ENCODE measurements at regions not wholly inside any gene's neighbourhood (a gene's known extent, or its start where the extent isn't known, plus 50 kb on each side); places are given as distances from the start of the nearest gene placed in this dataset.

- TF ChIP-seq, protein P1, sequence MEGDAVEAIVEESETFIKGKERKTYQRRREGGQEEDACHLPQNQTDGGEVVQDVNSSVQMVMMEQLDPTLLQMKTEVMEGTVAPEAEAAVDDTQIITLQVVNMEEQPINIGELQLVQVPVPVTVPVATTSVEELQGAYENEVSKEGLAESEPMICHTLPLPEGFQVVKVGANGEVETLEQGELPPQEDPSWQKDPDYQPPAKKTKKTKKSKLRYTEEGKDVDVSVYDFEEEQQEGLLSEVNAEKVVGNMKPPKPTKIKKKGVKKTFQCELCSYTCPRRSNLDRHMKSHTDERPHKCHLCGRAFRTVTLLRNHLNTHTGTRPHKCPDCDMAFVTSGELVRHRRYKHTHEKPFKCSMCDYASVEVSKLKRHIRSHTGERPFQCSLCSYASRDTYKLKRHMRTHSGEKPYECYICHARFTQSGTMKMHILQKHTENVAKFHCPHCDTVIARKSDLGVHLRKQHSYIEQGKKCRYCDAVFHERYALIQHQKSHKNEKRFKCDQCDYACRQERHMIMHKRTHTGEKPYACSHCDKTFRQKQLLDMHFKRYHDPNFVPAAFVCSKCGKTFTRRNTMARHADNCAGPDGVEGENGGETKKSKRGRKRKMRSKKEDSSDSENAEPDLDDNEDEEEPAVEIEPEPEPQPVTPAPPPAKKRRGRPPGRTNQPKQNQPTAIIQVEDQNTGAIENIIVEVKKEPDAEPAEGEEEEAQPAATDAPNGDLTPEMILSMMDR (IDR thresholded peaks at IDR 0.05; ENCODE audit: insufficient read depth, low read depth, low read length, missing control alignments), result no peak
- no peak overlapping the region for H3K4me3 ChIP-seq (ENCODE audit: low read depth, low read length)
- DNase-seq (ENCODE audit: low read depth), result no peak
Observed at GRCh38 chr3:19025441-19025840, 122.9 kb upstream of the KCNH8 start.

DNA sequence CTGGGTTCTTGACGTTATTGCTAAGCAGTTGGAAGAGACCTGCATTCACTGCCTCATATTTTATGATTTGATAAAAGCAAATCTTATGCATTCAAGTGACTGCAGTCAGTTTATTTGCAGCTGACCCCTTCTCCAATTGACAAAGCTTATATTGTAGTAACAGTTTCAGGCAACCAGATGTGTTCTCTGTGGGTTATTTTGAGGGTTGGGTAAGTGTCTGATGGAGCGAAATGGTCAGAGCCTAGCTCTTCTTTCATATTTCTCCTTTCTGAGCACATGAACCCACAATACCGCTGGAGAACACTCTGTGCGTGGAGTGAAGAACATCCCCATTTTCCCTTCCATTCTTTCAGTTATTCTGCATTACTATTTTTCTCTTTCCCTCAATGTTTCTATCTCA, 125.8 kb upstream of the KCNH8 start:
- DNase-seq (ENCODE audit: low read depth), result no peak
- H3K4me3 ChIP-seq (ENCODE audit: low read depth, low read length), result no peak overlapping the region
- TF ChIP-seq, protein P1 (IDR thresholded peaks at IDR 0.05; ENCODE audit: insufficient read depth, low read depth, low read length, missing control alignments), result no peak

GRCh38 chr3:19016851-19017250, 131.5 kb upstream of the KCNH8 start:
- H3K4me3 ChIP-seq (ENCODE audit: low read depth, low read length), result no peak overlapping the region
- DNase-seq (ENCODE audit: low read depth), result no peak
- TF ChIP-seq, protein P1 (IDR thresholded peaks at IDR 0.05; ENCODE audit: insufficient read depth, low read depth, low read length, missing control alignments), result no peak

GRCh38 chr3:19013879-19014278, 134.4 kb upstream of the KCNH8 start:
- no peak overlapping the region for H3K4me3 ChIP-seq (ENCODE audit: low read depth, low read length)
- TF ChIP-seq, protein P1 (IDR thresholded peaks at IDR 0.05; ENCODE audit: insufficient read depth, low read depth, low read length, missing control alignments), result no peak
- no peak for DNase-seq (ENCODE audit: low read depth)

GRCh38 chr3:19012846-19013245, 135.5 kb upstream of the KCNH8 start:
- no peak for DNase-seq (ENCODE audit: low read depth)
- no peak overlapping the region for H3K4me3 ChIP-seq (ENCODE audit: low read depth, low read length)
- TF ChIP-seq, protein P1 (IDR thresholded peaks at IDR 0.05; ENCODE audit: insufficient read depth, low read depth, low read length, missing control alignments), result no peak

GRCh38 chr3:19002606-19003005, 145.7 kb upstream of the KCNH8 start:
- TF ChIP-seq, protein P1 (IDR thresholded peaks at IDR 0.05; ENCODE audit: insufficient read depth, low read depth, low read length, missing control alignments), result no peak
- no peak for DNase-seq (ENCODE audit: low read depth)
- H3K4me3 ChIP-seq (ENCODE audit: low read depth, low read length), result no peak overlapping the region

DNA sequence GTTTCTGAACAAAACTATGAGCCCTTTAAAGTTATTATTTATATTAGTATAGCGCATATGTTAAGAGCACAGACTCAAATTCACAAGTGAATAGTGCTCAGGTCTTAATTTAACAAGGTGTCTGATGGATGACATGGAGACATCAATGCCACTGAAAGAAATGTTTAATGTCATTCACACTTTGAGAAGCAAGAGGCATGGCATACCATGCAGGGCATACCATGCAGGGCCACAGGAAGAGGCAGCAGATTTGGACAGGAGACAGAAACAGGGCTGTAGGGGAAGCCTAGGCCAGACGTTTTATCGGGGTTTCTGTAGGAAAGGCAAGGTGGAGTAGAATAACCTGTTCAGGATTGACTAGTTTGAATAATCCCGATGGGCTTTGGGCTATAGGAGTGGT, 150.2 kb upstream of the KCNH8 start:
- H3K4me3 ChIP-seq (ENCODE audit: low read depth, low read length), result no peak overlapping the region
- TF ChIP-seq, protein P1 (IDR thresholded peaks at IDR 0.05; ENCODE audit: insufficient read depth, low read depth, low read length, missing control alignments), result no peak
- DNase-seq (ENCODE audit: low read depth), result no peak
